B cell (primary cell): ENCODE measurements at regions not wholly inside any gene's neighbourhood (a gene's known extent, or its start where the extent isn't known, plus 50 kb on each side); places are given as distances from the start of the nearest gene placed in this dataset.

Experiments
- ATAC-seq: fragments of 200-7000 bp; cut with Tn5 transposase; one replicate; pipeline ENCODE4 v1.10.0; 2021; ENCODE audit warnings: low read depth, mild to moderate bottlenecking, moderate number of reproducible peaks, moderate library complexity
- CTCF ChIA-PET: fragments of 350-600 bp; sonication (Branson Sonifier 250); formaldehyde crosslinking; loops from one replicate; lab custom pipeline; 2021; ENCODE audit warnings: antibody characterized with exemption, inconsistent platforms; lab: Charles Lee
- POLR2A ChIA-PET: fragments of 350-600 bp; sonication (Branson Sonifier 250); formaldehyde crosslinking; loops from one replicate; lab custom pipeline; 2021; ENCODE audit warnings: antibody characterized with exemption; lab: Charles Lee
- DNase-seq: peaks from one replicate; pipeline ENCODE4 v3.0.0; 2013
- H2AFZ ChIP-seq: 2 replicates; pipeline ENCODE4 v1.6.1; 2012; ENCODE audit warnings: mild to moderate bottlenecking, low read depth, low read length; ENCODE audit not compliant: insufficient read depth, poor library complexity, severe bottlenecking
- H3K27ac ChIP-seq, 2 donors: 1 replicate in 1 of 2; 2 replicates in 1 of 2; pipeline ENCODE4 v1.5.1; 2012 to 2013; ENCODE audit warnings: low read length in 2 of 2, mild to moderate bottlenecking in 2 of 2, moderate library complexity in 1 of 2
- H3K27me3 ChIP-seq, 4 experiments: fragments of 200-600 bp in 1 of 4; sonication (generic) in 1 of 4; replicated peaks in 1 of 4; 1 replicate in 2 of 4; 2 replicates in 2 of 4; pipeline versions ENCODE4 v1.6.1 to v1.7.0; 2013 to 2016; ENCODE audit warnings: low read length in 3 of 4, mild to moderate bottlenecking in 2 of 4, mixed read lengths in 1 of 4, moderate library complexity in 1 of 4; ENCODE audit not compliant: insufficient read depth in 4 of 4, control insufficient read depth in 3 of 4; ENCODE audit errors: control extremely low read depth in 1 of 4
- H3K36me3 ChIP-seq, 2 experiments: replicated peaks in 1 of 2; 1 replicate in 1 of 2; 2 replicates in 1 of 2; pipeline versions ENCODE4 v1.6.1 to v1.7.1; 2013; ENCODE audit warnings: low read length in 1 of 2; ENCODE audit not compliant: insufficient read depth in 2 of 2, control insufficient read depth in 1 of 2; ENCODE audit errors: control extremely low read depth in 1 of 2, extremely low read depth in 1 of 2
- H3K4me1 ChIP-seq, 2 donors: fragments of 200-600 bp in 1 of 2; sonication (generic) in 1 of 2; 1 replicate in 1 of 2; 2 replicates in 1 of 2; pipeline versions ENCODE4 v1.5.1 to v1.6.1; 2013 to 2017; ENCODE audit warnings: low read length in 2 of 2; ENCODE audit not compliant: control insufficient read depth in 2 of 2, insufficient read depth in 2 of 2
- H3K4me2 ChIP-seq: replicated peaks from 2 replicates; pipeline ENCODE3; 2012; ENCODE audit warnings: mild to moderate bottlenecking, low read depth, low read length; ENCODE audit not compliant: poor library complexity, severe bottlenecking
- H3K4me3 ChIP-seq, 5 experiments: fragments of 200-600 bp in 1 of 5; sonication (generic) in 1 of 5; 1 replicate in 3 of 5; 2 replicates in 2 of 5; pipeline versions ENCODE4 v1.5.1 to v1.7.0; 2011 to 2016; ENCODE audit warnings: low read length in 4 of 5, mild to moderate bottlenecking in 4 of 5, low read depth in 2 of 5, control low read depth in 1 of 5, moderate library complexity in 1 of 5; ENCODE audit not compliant: insufficient read depth in 1 of 5; ENCODE audit errors: control extremely low read depth in 1 of 5, extremely low read depth in 1 of 5
- H3K79me2 ChIP-seq: fragments of 200-600 bp; sonication (generic); one replicate; pipeline ENCODE4 v1.6.0; 2016; ENCODE audit warnings: low read length; ENCODE audit not compliant: control insufficient read depth, insufficient read depth
- H3K9ac ChIP-seq: fragments of 200-600 bp; sonication (generic); 2 replicates; pipeline ENCODE4 v1.6.1; 2017; ENCODE audit warnings: mild to moderate bottlenecking, low read length, moderate library complexity
- H3K9me3 ChIP-seq, 3 donors: one replicate each; pipeline versions ENCODE4 v1.6.1 to v1.7.1; 2013; ENCODE audit warnings: low read length in 2 of 3; ENCODE audit not compliant: control insufficient read depth in 2 of 3, insufficient read depth in 1 of 3; ENCODE audit errors: control extremely low read depth in 1 of 3
- H4K20me1 ChIP-seq: 2 replicates; pipeline ENCODE4 v1.6.0; 2012; ENCODE audit warnings: mild to moderate bottlenecking, low read length; ENCODE audit not compliant: insufficient read depth, control insufficient read depth, poor library complexity, severe bottlenecking
- H3K27ac Mint-ChIP-seq: one replicate; pipeline ENCODE4 v1.8.0; 2021; ENCODE audit warnings: mixed read lengths
- H3K27me3 Mint-ChIP-seq: one replicate; pipeline ENCODE4 v1.8.0; 2021; ENCODE audit warnings: mixed read lengths
- H3K4me1 Mint-ChIP-seq: one replicate; pipeline ENCODE4 v1.8.0; 2021; ENCODE audit warnings: mixed read lengths
- H3K4me3 Mint-ChIP-seq: one replicate; pipeline ENCODE4 v1.8.0; 2021; ENCODE audit warnings: mixed read lengths
- H3K9me3 Mint-ChIP-seq: one replicate; pipeline ENCODE4 v1.8.0; 2022; ENCODE audit warnings: mixed read lengths; ENCODE audit not compliant: insufficient read depth
- CTCF ChIP-seq: fragments of 200-600 bp; IDR thresholded peaks from one replicate; pipeline ENCODE4 v1.8.0; 2022; ENCODE audit warnings: antibody characterized with exemption, mild to moderate bottlenecking
- EZH2 ChIP-seq: IDR thresholded peaks from 2 replicates; pipeline ENCODE4 v1.6.1; 2012; ENCODE audit warnings: borderline replicate concordance, low read depth, mild to moderate bottlenecking, moderate library complexity, low read length; ENCODE audit not compliant: insufficient read depth, poor library complexity, severe bottlenecking
- WGBS: methylation state at CpG from one replicate; pipeline ENCODE4 v1.1.5; 2013; ENCODE audit warnings: missing lambda C conversion rate; ENCODE audit not compliant: insufficient coverage; 5-methylcytosine and 5-hydroxymethylcytosine counted together
- intact Hi-C: fragments of 100-400 bp; cut with micrococcal nuclease; formaldehyde crosslinking; loops from one replicate; pipeline ENCODE4 v1.10.0; 2022

GRCh38 chr2:5497874-5498273 lies 194.3 kb upstream of the SOX11 start:
- no peak for ATAC-seq
- H3K79me2 ChIP-seq, result no peaks in the 10 kb centered on the region
- peaks cover 0 to 17% (median 0%) of the 10 kb centered on the region in 3 donors for H3K9me3 ChIP-seq
- peaks cover 3% of the 10 kb centered on the region for H3K9me3 Mint-ChIP-seq
- no peak for TF ChIP-seq EZH2
- TF ChIP-seq CTCF, result no peak
- no peaks in the 10 kb centered on the region for H4K20me1 ChIP-seq
- no peaks in the 10 kb centered on the region for H3K4me1 ChIP-seq
- no peak overlapping the region for H3K4me3 ChIP-seq
- H2AFZ ChIP-seq, result no peak overlapping the region
- H3K4me1 Mint-ChIP-seq, result no peaks in the 10 kb centered on the region
- H3K36me3 ChIP-seq, result no peaks in the 10 kb centered on the region
- ChIA-PET POLR2A (no interaction called here), CTCF (no interaction called here)
- DNase-seq, result no peak
- intact Hi-C loops, result no loop called here
- no peak overlapping the region for H3K4me2 ChIP-seq
- no peaks in the 10 kb centered on the region for H3K27me3 ChIP-seq
- no peak overlapping the region for H3K27ac ChIP-seq
- 95% methylated on average over 9 of the region's 10 CpGs for WGBS
- H3K27me3 Mint-ChIP-seq, result no peaks in the 10 kb centered on the region
- no peak overlapping the region for H3K9ac ChIP-seq
- H3K4me3 Mint-ChIP-seq, result no peak overlapping the region
- no peak overlapping the region for H3K27ac Mint-ChIP-seq

GRCh38 chr2:5501807-5502206 lies 190.4 kb upstream of the SOX11 start:
- no peak overlapping the region for H2AFZ ChIP-seq
- ATAC-seq, result no peak
- H3K9me3 ChIP-seq, result no peaks in the 10 kb centered on the region
- Mint-ChIP-seq H3K4me1 (no peaks in the 10 kb centered on the region), H3K27me3 (no peaks in the 10 kb centered on the region), H3K9me3 (peaks cover 3% of the 10 kb centered on the region), H3K4me3 (no peak overlapping the region), H3K27ac (no peak overlapping the region)
- H3K4me1 ChIP-seq, result no peaks in the 10 kb centered on the region
- H3K27ac ChIP-seq, result no peak overlapping the region
- H3K9ac ChIP-seq, result no peak overlapping the region
- ChIA-PET CTCF (no interaction called here), POLR2A (no interaction called here)
- intact Hi-C loops, result no loop called here
- H3K36me3 ChIP-seq, result no peaks in the 10 kb centered on the region
- no peak overlapping the region for H3K4me2 ChIP-seq
- DNase-seq, result no peak
- no peaks in the 10 kb centered on the region for H3K27me3 ChIP-seq
- no CpG with 5 or more reads among the region's 1 CpG for whole genome bisulfite sequencing
- H3K4me3 ChIP-seq, result no peak overlapping the region
- H3K79me2 ChIP-seq, result no peaks in the 10 kb centered on the region
- no peaks in the 10 kb centered on the region for H4K20me1 ChIP-seq
- no peak for TF ChIP-seq EZH2
- TF ChIP-seq CTCF, result no peak
